HepG2 (cell line): ENCODE measurements at regions not wholly inside any gene's neighbourhood (a gene's known extent, or its start where the extent isn't known, plus 50 kb on each side); places are given as distances from the start of the nearest gene placed in this dataset.

Experiments used
- ATAC-seq: fragments of 200-7000 bp; cut with Tn5 transposase; 3 replicates; pipeline ENCODE4 v1.9.1; 2020; ENCODE audit warnings: mild to moderate bottlenecking, moderate library complexity
- BruUV-seq: library from RNA; stranded (reverse); fragments of 400-500 nt; replicated peaks from 2 replicates; lab custom pipeline; 2021; lab: Mats Ljungman, UMichigan
- CTCF ChIA-PET: fragments of 300-600 bp; formaldehyde crosslinking; extraction: SDS; loops from one replicate; lab custom pipeline; 2021; ENCODE audit warnings: low total read pairs, inconsistent platforms, low intra/inter-chr PET ratio; lab: Yijun Ruan, JAX
- POLR2A ChIA-PET: fragments of 350-600 bp; sonication (Branson Sonifier 250); formaldehyde crosslinking; loops from one replicate; lab custom pipeline; 2020; ENCODE audit warnings: antibody characterized with exemption, inconsistent platforms; lab: Yijun Ruan, JAX
- DNase-seq: peaks from one replicate; pipeline ENCODE4 v3.0.0-alpha.2; 2015; ENCODE audit warnings: low spot score
- FAIRE-seq: peaks from 3 replicates; lab custom pipeline; 2011; peaks lifted over from hg19 to GRCh38; lab: Jason Lieb, UNC
- H2AFZ ChIP-seq: one replicate; pipeline ENCODE4 v1.6.1; 2011; ENCODE audit warnings: low read length, inconsistent platforms
- H3K27ac ChIP-seq: fragments of 300-600 bp; 3 replicates; pipeline ENCODE4 v1.8.0; 2011; ENCODE audit warnings: mixed run types, mild to moderate bottlenecking, mixed read lengths, low read length, inconsistent platforms; ENCODE audit not compliant: insufficient read depth; ENCODE audit errors: extremely low read length
- H3K27me3 ChIP-seq, 2 experiments: fragments of 200-600 bp in 1 of 2; 2 replicates in 1 of 2; 3 replicates in 1 of 2; pipeline versions ENCODE4 v1.6.0 to v1.8.0; 2011; ENCODE audit warnings: low read length in 2 of 2, mild to moderate bottlenecking in 2 of 2, moderate library complexity in 2 of 2, inconsistent platforms in 1 of 2; ENCODE audit not compliant: insufficient read depth in 2 of 2, control insufficient read depth in 1 of 2
- H3K36me3 ChIP-seq, 2 experiments: fragments of 200-600 bp in 1 of 2; replicated peaks in 1 of 2; 2 replicates in 1 of 2; 3 replicates in 1 of 2; pipeline versions ENCODE4 v1.5.1 to v1.8.0; 2011; ENCODE audit warnings: low read length in 2 of 2, inconsistent platforms in 1 of 2; ENCODE audit not compliant: insufficient read depth in 2 of 2, control insufficient read depth in 1 of 2
- H3K4me1 ChIP-seq: 2 replicates; pipeline ENCODE4 v1.5.1; 2012; ENCODE audit warnings: low read length, inconsistent platforms; ENCODE audit not compliant: insufficient read depth
- H3K4me2 ChIP-seq: 2 replicates; pipeline ENCODE4 v1.6.0; 2011; ENCODE audit warnings: low read depth, low read length, inconsistent platforms
- H3K4me3 ChIP-seq, 3 experiments: fragments of 200-600 bp in 1 of 3; sonication (generic), shearing (Covaris generic) in 1 of 3; replicated peaks in 1 of 3; 2 replicates each; pipeline ENCODE4 v1.5.1; 2011 to 2016; ENCODE audit warnings: low read length in 3 of 3, inconsistent platforms in 2 of 3, low read depth in 2 of 3, mild to moderate bottlenecking in 2 of 3, control low read depth in 1 of 3, mixed read lengths in 1 of 3; ENCODE audit not compliant: insufficient read depth in 1 of 3
- H3K79me2 ChIP-seq: one replicate; pipeline ENCODE4 v1.6.1; 2011; ENCODE audit warnings: low read length, inconsistent platforms; ENCODE audit not compliant: insufficient read depth
- H3K9ac ChIP-seq: 2 replicates; pipeline ENCODE4 v1.6.0; 2011; ENCODE audit warnings: mild to moderate bottlenecking, low read depth, low read length, inconsistent platforms; ENCODE audit not compliant: insufficient read depth
- H3K9me3 ChIP-seq: 2 replicates; pipeline ENCODE4 v1.5.1; 2012; ENCODE audit warnings: mild to moderate bottlenecking, low read length
- H4K20me1 ChIP-seq: 2 replicates; pipeline ENCODE4 v1.6.0; 2011; ENCODE audit warnings: inconsistent platforms, mild to moderate bottlenecking, low read length, moderate library complexity; ENCODE audit not compliant: insufficient read depth
- BCL6 ChIP-seq: IDR thresholded peaks from 2 replicates; pipeline ENCODE4 v1.6.1; 2016; ENCODE audit warnings: missing genetic modification reagents, missing compliant biosample characterization
- FOXJ3 ChIP-seq: sonication (generic); formaldehyde crosslinking; IDR thresholded peaks from 2 replicates; pipeline ENCODE4 v1.4.0; 2020; ENCODE audit warnings: missing genetic modification reagents, mild to moderate bottlenecking, borderline replicate concordance
- FOXK1 ChIP-seq: sonication (generic); formaldehyde crosslinking; IDR thresholded peaks from 2 replicates; pipeline ENCODE4 v1.4.0; 2020; ENCODE audit warnings: low read depth, missing genetic modification reagents, borderline replicate concordance
- GLI4 ChIP-seq: sonication (generic); formaldehyde crosslinking; IDR thresholded peaks from 2 replicates; pipeline ENCODE4 v1.5.1; 2020; ENCODE audit warnings: missing genetic modification reagents, mild to moderate bottlenecking, moderate library complexity, borderline replicate concordance
- HDAC2 ChIP-seq: sonication (generic); formaldehyde crosslinking; IDR thresholded peaks from 2 replicates; pipeline ENCODE4 v1.4.0; 2020; ENCODE audit warnings: missing genetic modification reagents
- HOXA5 ChIP-seq: sonication (generic); formaldehyde crosslinking; IDR thresholded peaks from 2 replicates; pipeline ENCODE4 v1.4.0; 2020; ENCODE audit warnings: missing genetic modification reagents
- HOXA9 ChIP-seq: sonication (generic); formaldehyde crosslinking; IDR thresholded peaks from 2 replicates; pipeline ENCODE4 v1.8.1; 2022; ENCODE audit warnings: missing genetic modification reagents, mild to moderate bottlenecking, moderate library complexity, borderline replicate concordance
- KDM5A ChIP-seq: fragments of 200-600 bp; sonication (generic); IDR thresholded peaks from 2 replicates; pipeline ENCODE4 v1.7.0; 2018; ENCODE audit warnings: antibody characterized with exemption, mild to moderate bottlenecking, low read length, borderline replicate concordance
- PAF1 ChIP-seq: IDR thresholded peaks from 2 replicates; pipeline ENCODE4 v1.6.1; 2016; ENCODE audit warnings: missing genetic modification reagents, missing compliant biosample characterization
- PHF21A ChIP-seq: sonication (generic); formaldehyde crosslinking; IDR thresholded peaks from 2 replicates; pipeline ENCODE4 v1.5.0; 2020; ENCODE audit warnings: mild to moderate bottlenecking, missing genetic modification reagents
- RARA ChIP-seq: IDR thresholded peaks from 2 replicates; pipeline ENCODE4 v1.6.1; 2016; ENCODE audit warnings: missing genetic modification reagents, missing compliant biosample characterization
- REL ChIP-seq: sonication (generic); formaldehyde crosslinking; conservative IDR thresholded peaks from 2 replicates; pipeline ENCODE4 v1.8.0; 2022; ENCODE audit warnings: mild to moderate bottlenecking, missing genetic modification reagents, moderate library complexity
- SETDB1 ChIP-seq: sonication (generic); formaldehyde crosslinking; IDR thresholded peaks from 2 replicates; pipeline ENCODE4 v1.5.1; 2020; ENCODE audit warnings: missing genetic modification reagents, mild to moderate bottlenecking, borderline replicate concordance
- SMAD9 ChIP-seq: sonication (generic); formaldehyde crosslinking; IDR thresholded peaks from 2 replicates; pipeline ENCODE4 v1.5.1; 2020; ENCODE audit warnings: mild to moderate bottlenecking, missing genetic modification reagents
- ZFX ChIP-seq: sonication (generic); formaldehyde crosslinking; IDR thresholded peaks from 2 replicates; pipeline ENCODE4 v1.4.0; 2020; ENCODE audit warnings: mild to moderate bottlenecking, low read depth, missing genetic modification reagents, moderate library complexity
- ZFY ChIP-seq: sonication (generic); formaldehyde crosslinking; IDR thresholded peaks from 2 replicates; pipeline ENCODE4 v1.4.0; 2020; ENCODE audit warnings: missing genetic modification reagents
- ZNF101 ChIP-seq: sonication (generic); formaldehyde crosslinking; IDR thresholded peaks from 2 replicates; pipeline ENCODE4 v1.4.0; 2020; ENCODE audit warnings: mild to moderate bottlenecking, low read depth, missing genetic modification reagents, borderline replicate concordance
- ZNF263 ChIP-seq: sonication (generic); formaldehyde crosslinking; IDR thresholded peaks from 2 replicates; pipeline ENCODE4 v1.4.0; 2020; ENCODE audit warnings: missing genetic modification reagents
- ZNF362 ChIP-seq: sonication (generic); formaldehyde crosslinking; IDR thresholded peaks from 2 replicates; pipeline ENCODE4 v1.4.0; 2020; ENCODE audit warnings: missing genetic modification reagents, mild to moderate bottlenecking, borderline replicate concordance
- ZNF468 ChIP-seq: sonication (generic); formaldehyde crosslinking; IDR thresholded peaks from 2 replicates; pipeline ENCODE4 v1.8.0; 2022; ENCODE audit warnings: mild to moderate bottlenecking, moderate library complexity, missing genetic modification reagents
- ZNF550 ChIP-seq: sonication (generic); formaldehyde crosslinking; IDR thresholded peaks from 2 replicates; pipeline ENCODE4 v1.4.0; 2020; ENCODE audit warnings: mild to moderate bottlenecking, missing genetic modification reagents, borderline replicate concordance
- ZNF569 ChIP-seq: sonication (generic); formaldehyde crosslinking; IDR thresholded peaks from 2 replicates; pipeline ENCODE4 v1.5.0; 2020; ENCODE audit warnings: mild to moderate bottlenecking, missing genetic modification reagents, moderate library complexity, borderline replicate concordance
- ZNF598 ChIP-seq: sonication (generic); formaldehyde crosslinking; IDR thresholded peaks from 2 replicates; pipeline ENCODE4 v1.5.1; 2020; ENCODE audit warnings: mild to moderate bottlenecking, missing genetic modification reagents, borderline replicate concordance
- ZNF724P ChIP-seq: sonication (generic); formaldehyde crosslinking; IDR thresholded peaks from 2 replicates; pipeline ENCODE4 v1.8.0; 2022; ENCODE audit warnings: missing genetic modification reagents, borderline replicate concordance
- ZNF749 ChIP-seq: sonication (generic); formaldehyde crosslinking; IDR thresholded peaks from 2 replicates; pipeline ENCODE4 v1.8.0; 2022; ENCODE audit warnings: mild to moderate bottlenecking, missing genetic modification reagents, moderate library complexity, borderline replicate concordance
- ZSCAN22 ChIP-seq: sonication (generic); formaldehyde crosslinking; IDR thresholded peaks from 2 replicates; pipeline ENCODE4 v1.4.0; 2020; ENCODE audit warnings: mild to moderate bottlenecking, missing genetic modification reagents
- WGBS: methylation state at CpG from one replicate; pipeline ENCODE4 v1.1.6; 2017; ENCODE audit warnings: low lambda C conversion rate; 5-methylcytosine and 5-hydroxymethylcytosine counted together
- in situ Hi-C: cut with HindIII; loops from 2 replicates; pipeline ENCODE4 v1.10.0; 2017; ENCODE audit warnings: low pct_unique_long_range_greater_than_20kb; ENCODE audit not compliant: extremely low pct_ligation_motif_present
- intact Hi-C: fragments of 100-400 bp; cut with micrococcal nuclease; formaldehyde crosslinking; loops from one replicate; pipeline ENCODE4 v1.10.0; 2022; ENCODE audit not compliant: unreplicated experiment

- TF ChIP-seq PAF1 (CRISPR knock-in tag) (no peak), KDM5A (no peak), ZSCAN22 (no peak), GLI4 (CRISPR knock-in tag) (no peak), FOXK1 (no peak), HDAC2 (CRISPR knock-in tag) (no peak), ZNF550 (no peak), HOXA9 (CRISPR knock-in tag) (no peak), PHF21A (CRISPR knock-in tag) (no peak), ZFX (CRISPR knock-in tag) (no peak), FOXJ3 (CRISPR knock-in tag) (no peak), SMAD9 (no peak), REL (CRISPR knock-in tag) (no peak), HOXA5 (CRISPR knock-in tag) (no peak)
These were observed 165.2 kb downstream of the RMI1 start (continued) for GRCh38 chr9:84145780-84146179.

- ChIA-PET POLR2A (no interaction called here), CTCF (no interaction called here)
- DNase-seq: no peak
- H3K4me2 ChIP-seq: no peak overlapping the region
- peaks cover 0 to 4% of the 10 kb centered on the region in 2 experiments; a peak in 1 of 5 replicates for H3K27me3 ChIP-seq
- intact Hi-C loops: no loop called here
- no peaks in the 10 kb centered on the region for H3K4me1 ChIP-seq
- ATAC-seq: no peak
- no peak overlapping the region for H2AFZ ChIP-seq
- in situ Hi-C loops: loop anchor here (10.0 kb wide), 1 partner anchor 62 kb away; no protein-coding TSS in a partner anchor
- H3K79me2 ChIP-seq: no peaks in the 10 kb centered on the region
- no peak for FAIRE-seq
- BruUV-seq: no TSS peak
- no peak overlapping the region for H3K4me3 ChIP-seq
- H3K9ac ChIP-seq: no peak overlapping the region
- H3K36me3 ChIP-seq: no peaks in the 10 kb centered on the region
- no peaks in the 10 kb centered on the region for H3K9me3 ChIP-seq
- 6% methylated on average over 6 of the region's 6 CpGs for WGBS
- no peak overlapping the region for H3K27ac ChIP-seq
- no peaks in the 10 kb centered on the region for H4K20me1 ChIP-seq
- TF ChIP-seq RARA (CRISPR knock-in tag): no peak
- no peak for TF ChIP-seq ZNF263 (CRISPR knock-in tag)
- TF ChIP-seq ZNF101 (CRISPR knock-in tag): no peak
- TF ChIP-seq ZNF598 (CRISPR knock-in tag): no peak
- no peak for TF ChIP-seq ZNF362 (CRISPR knock-in tag)
- no peak for TF ChIP-seq ZNF569 (CRISPR knock-in tag)
- TF ChIP-seq BCL6: no peak
- no peak for TF ChIP-seq SETDB1 (CRISPR knock-in tag)
- TF ChIP-seq ZNF468 (CRISPR knock-in tag): no peak
- TF ChIP-seq ZFY: no peak
- no peak for TF ChIP-seq ZNF724P (CRISPR knock-in tag)
- TF ChIP-seq ZNF749: no peak
These were observed 166.5 kb downstream of the RMI1 start for GRCh38 chr9:84146893-84147710.
